Lower leg skin (tissue), 3 donors: ENCODE measurements at regions not wholly inside any gene's neighbourhood (a gene's known extent, or its start where the extent isn't known, plus 50 kb on each side); places are given as distances from the start of the nearest gene placed in this dataset.

ENCODE experiments used
- POLR2A ChIP-seq, 2 donors: fragments of 450-650 bp; IDR thresholded peaks; one replicate each; pipeline ENCODE4 v1.6.1; 2016 to 2017; ENCODE audit warnings: antibody characterized with exemption in 2 of 2, mild to moderate bottlenecking in 1 of 2, moderate library complexity in 1 of 2
- TF ChIP-seq, protein P1 (sequence below), 3 donors: fragments of 450-650 bp; IDR thresholded peaks; one replicate each; pipeline ENCODE4 v1.5.1; 2016; ENCODE audit warnings: antibody characterized with exemption in 3 of 3, mild to moderate bottlenecking in 3 of 3, moderate library complexity in 2 of 3

DNA sequence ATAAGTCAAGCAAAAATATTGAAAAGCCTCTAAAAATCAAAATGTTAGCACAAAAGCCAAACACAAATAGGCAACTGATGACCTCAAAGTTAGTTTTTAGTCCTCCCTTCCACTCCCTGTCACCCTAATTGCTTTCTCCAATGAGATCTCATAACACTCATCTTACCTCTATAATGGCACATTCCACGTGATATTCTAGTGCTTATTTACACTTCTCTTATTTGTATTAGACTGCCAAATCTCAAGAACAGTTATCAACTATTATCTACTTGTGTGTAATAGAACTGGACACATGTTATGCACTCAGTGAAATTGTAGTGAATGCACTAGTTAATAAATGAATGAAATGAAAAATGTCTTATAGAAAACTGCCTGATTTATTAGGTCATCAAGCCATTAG lies 55.5 kb upstream of the AVPR1A start:
- TF ChIP-seq POLR2A (IDR thresholded peaks at IDR 0.05) = no peak
- TF ChIP-seq, protein P1, sequence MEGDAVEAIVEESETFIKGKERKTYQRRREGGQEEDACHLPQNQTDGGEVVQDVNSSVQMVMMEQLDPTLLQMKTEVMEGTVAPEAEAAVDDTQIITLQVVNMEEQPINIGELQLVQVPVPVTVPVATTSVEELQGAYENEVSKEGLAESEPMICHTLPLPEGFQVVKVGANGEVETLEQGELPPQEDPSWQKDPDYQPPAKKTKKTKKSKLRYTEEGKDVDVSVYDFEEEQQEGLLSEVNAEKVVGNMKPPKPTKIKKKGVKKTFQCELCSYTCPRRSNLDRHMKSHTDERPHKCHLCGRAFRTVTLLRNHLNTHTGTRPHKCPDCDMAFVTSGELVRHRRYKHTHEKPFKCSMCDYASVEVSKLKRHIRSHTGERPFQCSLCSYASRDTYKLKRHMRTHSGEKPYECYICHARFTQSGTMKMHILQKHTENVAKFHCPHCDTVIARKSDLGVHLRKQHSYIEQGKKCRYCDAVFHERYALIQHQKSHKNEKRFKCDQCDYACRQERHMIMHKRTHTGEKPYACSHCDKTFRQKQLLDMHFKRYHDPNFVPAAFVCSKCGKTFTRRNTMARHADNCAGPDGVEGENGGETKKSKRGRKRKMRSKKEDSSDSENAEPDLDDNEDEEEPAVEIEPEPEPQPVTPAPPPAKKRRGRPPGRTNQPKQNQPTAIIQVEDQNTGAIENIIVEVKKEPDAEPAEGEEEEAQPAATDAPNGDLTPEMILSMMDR (IDR thresholded peaks at IDR 0.05) = no peak
